ENCODE measurements at regions not wholly inside any gene's neighbourhood (a gene's known extent, or its start where the extent isn't known, plus 50 kb on each side); places are given as distances from the start of the nearest gene placed in this dataset.
"Not testable (repeated sequence)": the region's sequence is repeated elsewhere in the genome, so short reads cannot be mapped to it uniquely, and the experiment has no call there.

DNA sequence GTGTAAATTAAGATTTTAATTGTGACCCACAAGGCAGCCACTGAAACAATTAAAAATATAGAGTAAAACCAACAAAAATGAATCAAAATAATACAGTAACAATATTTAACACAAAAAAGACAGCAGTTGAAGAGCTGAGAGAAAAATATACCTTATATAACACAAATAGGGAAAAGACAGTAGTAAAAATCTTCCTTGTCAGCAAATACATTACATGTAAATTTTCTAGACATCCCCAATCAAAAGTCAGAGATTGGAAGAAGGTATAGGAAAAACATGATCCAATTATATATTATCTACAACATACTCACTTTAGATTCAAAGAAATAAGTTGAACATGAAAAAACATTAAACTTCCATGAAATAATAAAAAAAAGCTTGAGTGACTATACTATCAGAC, 330.8 kb downstream of the UBE2NL start:
- H3K9me3 ChIP-seq = no peaks in the 10 kb centered on the region
- H3K4me3 ChIP-seq = no peak overlapping the region
- no peaks in the 10 kb centered on the region for H3K36me3 ChIP-seq
- ATAC-seq (no peak), DNase-seq (no peak)
- H3K27me3 ChIP-seq = no peaks in the 10 kb centered on the region
- TF ChIP-seq, protein P1, sequence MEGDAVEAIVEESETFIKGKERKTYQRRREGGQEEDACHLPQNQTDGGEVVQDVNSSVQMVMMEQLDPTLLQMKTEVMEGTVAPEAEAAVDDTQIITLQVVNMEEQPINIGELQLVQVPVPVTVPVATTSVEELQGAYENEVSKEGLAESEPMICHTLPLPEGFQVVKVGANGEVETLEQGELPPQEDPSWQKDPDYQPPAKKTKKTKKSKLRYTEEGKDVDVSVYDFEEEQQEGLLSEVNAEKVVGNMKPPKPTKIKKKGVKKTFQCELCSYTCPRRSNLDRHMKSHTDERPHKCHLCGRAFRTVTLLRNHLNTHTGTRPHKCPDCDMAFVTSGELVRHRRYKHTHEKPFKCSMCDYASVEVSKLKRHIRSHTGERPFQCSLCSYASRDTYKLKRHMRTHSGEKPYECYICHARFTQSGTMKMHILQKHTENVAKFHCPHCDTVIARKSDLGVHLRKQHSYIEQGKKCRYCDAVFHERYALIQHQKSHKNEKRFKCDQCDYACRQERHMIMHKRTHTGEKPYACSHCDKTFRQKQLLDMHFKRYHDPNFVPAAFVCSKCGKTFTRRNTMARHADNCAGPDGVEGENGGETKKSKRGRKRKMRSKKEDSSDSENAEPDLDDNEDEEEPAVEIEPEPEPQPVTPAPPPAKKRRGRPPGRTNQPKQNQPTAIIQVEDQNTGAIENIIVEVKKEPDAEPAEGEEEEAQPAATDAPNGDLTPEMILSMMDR (IDR thresholded peaks at IDR 0.05) = no peak
- H3K4me1 ChIP-seq = no peaks in the 10 kb centered on the region
- intact Hi-C loops (cut with DNase I) = no loop called here
- H3K27ac ChIP-seq = no peak overlapping the region

DNA sequence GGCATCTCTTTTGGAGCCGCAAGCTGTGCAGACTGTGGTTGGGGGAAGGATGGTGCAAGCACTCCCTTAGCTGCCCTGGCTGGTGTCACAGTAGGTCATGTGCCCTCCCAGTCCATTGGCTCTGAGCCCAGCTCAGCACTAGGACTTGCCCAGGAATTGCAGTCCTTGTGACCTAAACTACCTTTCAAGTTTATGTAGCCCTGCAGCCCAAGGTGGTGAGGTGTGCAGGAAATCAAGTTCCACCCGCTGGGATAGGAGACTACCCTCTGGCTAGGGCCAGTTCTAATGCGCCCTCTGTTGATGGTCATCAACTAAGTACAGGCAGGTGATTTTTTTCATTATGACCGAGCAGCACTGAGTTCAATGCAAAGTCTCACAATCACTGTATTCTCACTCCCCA, 335.2 kb downstream of the UBE2NL start:
- Histone ChIP-seq H3K27me3 (no peaks in the 10 kb centered on the region), H3K4me1 (no peaks in the 10 kb centered on the region), H3K4me3 (no peak overlapping the region), H3K36me3 (no peaks in the 10 kb centered on the region), H3K27ac (no peak overlapping the region), H3K9me3 (no peaks in the 10 kb centered on the region)
- DNase-seq (peak; percentile 61), ATAC-seq (peak; percentile 78)
- intact Hi-C loops (cut with DNase I) = no loop called here
- TF ChIP-seq, protein P1 (IDR thresholded peaks at IDR 0.05) = no peak

DNA sequence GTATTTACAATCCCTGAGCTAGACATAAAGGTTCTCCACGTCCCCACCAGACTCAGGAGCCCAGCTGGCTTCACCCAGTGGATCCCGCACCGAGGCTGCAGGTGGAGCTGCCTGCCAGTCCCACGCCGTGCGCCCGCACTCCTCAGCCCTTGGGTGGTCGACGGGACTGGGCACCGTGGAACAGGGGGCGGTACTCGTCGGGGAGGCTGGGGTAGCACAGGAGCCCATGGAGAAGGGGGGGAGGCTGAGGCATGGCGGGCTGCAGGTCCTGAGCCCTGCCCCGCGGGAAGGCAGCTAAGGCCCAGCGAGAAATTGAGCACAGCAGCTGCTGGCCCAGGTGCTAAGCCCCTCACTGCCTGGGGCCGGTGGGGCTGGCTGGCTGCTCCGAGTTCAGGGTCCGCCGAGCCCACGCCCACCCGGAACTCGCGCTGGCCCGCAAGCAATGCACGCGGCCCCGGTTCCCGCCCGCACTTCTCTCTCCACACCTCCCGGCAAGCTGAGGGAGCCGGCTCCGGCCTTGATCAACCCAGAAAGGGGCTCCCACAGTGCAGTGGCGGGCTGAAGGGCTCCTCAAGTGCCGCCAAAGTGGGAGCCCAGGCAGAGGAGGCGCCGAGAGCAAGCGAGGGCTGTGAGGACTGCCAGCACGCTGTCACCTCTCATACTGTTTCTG, 347.4 kb downstream of the UBE2NL start:
- ATAC-seq; H3K27ac ChIP-seq; H3K36me3 ChIP-seq; H3K4me3 ChIP-seq; H3K4me1 ChIP-seq; intact Hi-C loops (cut with DNase I); H3K27me3 ChIP-seq; DNase-seq; H3K9me3 ChIP-seq: not testable (repeated sequence)

DNA sequence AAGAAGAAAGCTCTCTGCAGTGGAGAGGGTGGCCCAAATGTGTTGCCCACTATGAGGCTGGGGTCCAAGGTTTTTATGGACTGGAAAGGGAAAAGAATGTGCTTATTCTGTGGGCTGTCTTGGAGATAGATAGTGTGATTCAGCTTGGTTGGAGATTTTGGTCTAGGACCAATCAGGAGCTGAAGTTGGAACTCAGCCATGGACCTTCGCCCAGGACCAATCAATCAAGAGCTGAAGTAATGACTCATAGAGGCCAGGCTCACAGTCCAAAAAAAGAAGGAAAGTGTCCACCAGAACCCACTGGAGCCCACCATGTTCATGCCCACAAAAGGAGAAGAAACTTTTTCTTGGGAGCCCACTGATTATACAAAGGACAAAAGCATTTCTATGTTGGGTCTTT, 369.5 kb downstream of the UBE2NL start:
- Histone ChIP-seq H3K36me3 (no peaks in the 10 kb centered on the region), H3K27ac (no peak overlapping the region), H3K9me3 (no peaks in the 10 kb centered on the region), H3K4me1 (no peaks in the 10 kb centered on the region), H3K27me3 (no peaks in the 10 kb centered on the region), H3K4me3 (no peak overlapping the region)
- TF ChIP-seq, protein P1 (IDR thresholded peaks at IDR 0.05) = no peak
- ATAC-seq = no peak
- no peak for DNase-seq
- intact Hi-C loops (cut with DNase I) = no loop called here

DNA sequence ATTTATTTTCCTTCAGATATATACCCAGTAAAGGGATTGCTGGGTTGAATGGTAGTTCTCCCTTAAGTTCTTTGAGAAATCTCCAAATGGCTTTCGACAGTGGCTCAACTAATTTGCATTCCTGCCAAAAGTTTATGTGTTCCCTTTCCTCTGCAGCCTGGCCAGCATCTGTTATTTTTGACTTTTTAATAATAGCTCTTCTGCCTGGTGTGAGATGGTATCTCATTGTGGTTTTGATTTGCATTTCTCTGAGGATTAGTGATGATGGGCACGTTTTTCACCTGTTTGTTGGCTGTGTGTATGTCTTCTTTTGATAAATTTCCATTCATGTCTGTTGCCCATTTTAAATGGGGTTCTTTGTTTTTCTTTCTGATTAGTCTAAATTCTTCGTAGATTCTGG, 375.2 kb downstream of the UBE2NL start:
- DNase-seq = no peak
- Histone ChIP-seq H3K4me3 (no peak overlapping the region), H3K9me3 (no peaks in the 10 kb centered on the region), H3K36me3 (no peaks in the 10 kb centered on the region), H3K4me1 (no peaks in the 10 kb centered on the region), H3K27me3 (no peaks in the 10 kb centered on the region), H3K27ac (no peak overlapping the region)
- ATAC-seq = no peak
- TF ChIP-seq, protein P1 (IDR thresholded peaks at IDR 0.05) = no peak
- intact Hi-C loops (cut with DNase I) = no loop called here

DNA sequence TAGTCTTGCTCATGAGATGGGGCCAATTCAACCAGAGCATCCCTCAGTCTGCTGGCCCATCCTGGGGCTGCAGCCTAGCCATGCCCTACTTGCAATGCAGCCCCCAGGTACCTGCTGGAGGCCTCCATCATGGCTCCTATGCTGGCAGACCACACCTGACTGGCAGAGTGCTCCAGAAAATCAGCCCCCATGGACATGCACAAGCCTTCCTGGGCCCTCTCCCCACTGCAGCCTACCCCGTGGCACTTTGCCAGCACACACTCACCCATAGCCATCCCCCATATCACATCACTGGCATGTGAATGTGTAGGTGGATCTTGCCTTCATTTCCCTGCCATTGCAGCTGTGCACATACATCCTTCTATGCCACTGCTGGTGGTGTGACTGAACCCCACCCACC, 381.8 kb downstream of the UBE2NL start:
- Histone ChIP-seq H3K4me3 (no peak overlapping the region), H3K27ac (no peak overlapping the region), H3K27me3 (no peaks in the 10 kb centered on the region), H3K4me1 (no peaks in the 10 kb centered on the region), H3K36me3 (no peaks in the 10 kb centered on the region), H3K9me3 (no peaks in the 10 kb centered on the region)
- TF ChIP-seq, protein P1 (IDR thresholded peaks at IDR 0.05) = no peak
- no peak for ATAC-seq
- intact Hi-C loops (cut with DNase I) = no loop called here
- DNase-seq = no peak

Data from upper lobe of right lung (tissue), 1 donor.